ENCODE measurements at regions not wholly inside any gene's neighbourhood (a gene's known extent, or its start where the extent isn't known, plus 50 kb on each side); places are given as distances from the start of the nearest gene placed in this dataset.

- H3K14ac ChIP-seq (ENCODE audit: insufficient read depth, low read length) = no peak overlapping the region
- TF ChIP-seq CTCF (conservative IDR thresholded peaks at IDR 0.05) = no peak
- no peak overlapping the region for H2BK12ac ChIP-seq (ENCODE audit: insufficient read length, low read depth, low read length)
- DNase-seq = no peak
- no peak overlapping the region for H2BK120ac ChIP-seq (ENCODE audit: low read depth, low read length, poor library complexity, severe bottlenecking)
- H3K4me1 ChIP-seq (ENCODE audit: insufficient read depth, low read length) = no peaks in the 10 kb centered on the region
- H3K4me2 ChIP-seq (ENCODE audit: insufficient read depth, insufficient read length, low read length) = no peak overlapping the region
- no peak overlapping the region for H4K91ac ChIP-seq (ENCODE audit: insufficient read length, low read depth, low read length)
- no peaks in the 10 kb centered on the region for H3K23me2 ChIP-seq (ENCODE audit: insufficient read length, low read depth, low read length, poor library complexity, severe bottlenecking)
- H3K27me3 Mint-ChIP-seq (ENCODE audit: low read depth) = no peaks in the 10 kb centered on the region; the same call in 1 of the 2 replicates
- no peak overlapping the region for H3K4me3 Mint-ChIP-seq
- no peak overlapping the region for H3K27ac Mint-ChIP-seq
- H3K56ac ChIP-seq (ENCODE audit: insufficient read length, low read depth, low read length) = no peak overlapping the region
- no peak overlapping the region for H2AFZ ChIP-seq (ENCODE audit: low read length)
- H3K27me3 ChIP-seq (ENCODE audit: insufficient read depth, low read length) = no peaks in the 10 kb centered on the region
- no peaks in the 10 kb centered on the region for H3K4me1 Mint-ChIP-seq
- no peaks in the 10 kb centered on the region for H3K79me1 ChIP-seq (ENCODE audit: insufficient read depth, low read depth, low read length, poor library complexity, severe bottlenecking)
- no peak overlapping the region for H3T11ph ChIP-seq (ENCODE audit: low read length)
- no peaks in the 10 kb centered on the region for H4K20me1 ChIP-seq (ENCODE audit: control insufficient read depth, insufficient read depth, insufficient read length)
- H4K5ac ChIP-seq (ENCODE audit: insufficient read length, low read depth, low read length) = no peak overlapping the region
- H3K9me3 ChIP-seq (ENCODE audit: control insufficient read depth, low read depth, low read length) = no peaks in the 10 kb centered on the region
- no peak overlapping the region for H2BK15ac ChIP-seq (ENCODE audit: low read depth, low read length)
- no peak overlapping the region for H3K23ac ChIP-seq (ENCODE audit: insufficient read length, low read depth, low read length)
- H3K79me2 ChIP-seq (ENCODE audit: insufficient read depth, low read length) = no peaks in the 10 kb centered on the region
- H3K18ac ChIP-seq (ENCODE audit: insufficient read length, low read depth, low read length) = no peak overlapping the region
- no peak overlapping the region for H2BK20ac ChIP-seq (ENCODE audit: low read depth, low read length, poor library complexity, severe bottlenecking)
- H2AK5ac ChIP-seq (ENCODE audit: insufficient read length, low read length) = no peak overlapping the region
- WGBS (ENCODE audit: extremely low coverage, insufficient read length, low lambda C conversion rate) = no CpG with 5 or more reads among the region's 9 CpGs
- no peak overlapping the region for H3K4ac ChIP-seq (ENCODE audit: low read depth, low read length)
- no peak overlapping the region for H4K8ac ChIP-seq (replicated peaks; ENCODE audit: insufficient read length, low read depth, low read length)
- no peak overlapping the region for H2BK5ac ChIP-seq (ENCODE audit: insufficient read length, low read length)
- no peaks in the 10 kb centered on the region for H3K36me3 Mint-ChIP-seq (ENCODE audit: insufficient read depth in 1 of 3, low read depth in 3 of 3)
- no peak overlapping the region for H3K9ac ChIP-seq (ENCODE audit: extremely low read depth, insufficient read length, low read length)
- H3K27ac ChIP-seq (ENCODE audit: insufficient read length, low read depth, low read length) = no peak overlapping the region
- H3K9me3 Mint-ChIP-seq = peaks cover 3 to 4% of the 10 kb centered on the region in 2 experiments; a peak in 3 of 5 replicates
Measured at GRCh38 chr3:157793745-157794144, 290.5 kb upstream of the VEPH1 start.

Data from H9 (cell line).